ENCODE measurements at regions not wholly inside any gene's neighbourhood (a gene's known extent, or its start where the extent isn't known, plus 50 kb on each side); places are given as distances from the start of the nearest gene placed in this dataset.

- Histone ChIP-seq H3K4me1 (ENCODE audit: control insufficient read depth, insufficient read depth, low read depth, low read length) (no peaks in the 10 kb centered on the region), H3K4me3 (ENCODE audit: insufficient read depth in 1 of 2, low read depth in 1 of 2, low read length in 2 of 2) (no peak overlapping the region), H3K36me3 (ENCODE audit: control insufficient read depth in 1 of 2, insufficient read depth in 2 of 2, low read depth in 1 of 2, low read length in 2 of 2) (no peaks in the 10 kb centered on the region), H3K23ac (ENCODE audit: low read length in 2 of 2) (no peak overlapping the region), H3K14ac (ENCODE audit: low read length in 2 of 2) (no peak overlapping the region), H2BK12ac (ENCODE audit: low read length in 2 of 2) (no peak overlapping the region), H3K4ac (ENCODE audit: low read depth in 1 of 2, low read length in 2 of 2) (no peak overlapping the region), H2BK15ac (ENCODE audit: low read depth, poor library complexity, severe bottlenecking) (no peak overlapping the region), H2BK120ac (ENCODE audit: low read depth, low read length) (no peak overlapping the region), H3K27me3 (ENCODE audit: control insufficient read depth in 1 of 2, insufficient read depth in 1 of 2, low read length in 2 of 2) (no peaks in the 10 kb centered on the region), H3K4me2 (ENCODE audit: low read length, poor library complexity, severe bottlenecking) (no peak overlapping the region), H3K9ac (ENCODE audit: low read length) (no peak overlapping the region), H2AFZ (ENCODE audit: low read depth, low read length) (no peak overlapping the region), H3K9me3 (ENCODE audit: control insufficient read depth, low read length) (no peaks in the 10 kb centered on the region), H4K91ac (ENCODE audit: low read length) (no peak overlapping the region), H2AK5ac (ENCODE audit: low read length, severe bottlenecking) (no peak overlapping the region), H3K27ac (ENCODE audit: low read length, poor library complexity, severe bottlenecking) (no peak overlapping the region), H3K79me1 (replicated peaks; ENCODE audit: low read length, poor library complexity, severe bottlenecking) (no peaks in the 10 kb centered on the region), H2BK5ac (ENCODE audit: low read depth, low read length, poor library complexity, severe bottlenecking) (no peak overlapping the region), H4K8ac (ENCODE audit: low read length) (no peak overlapping the region), H3K18ac (ENCODE audit: low read depth in 1 of 2, low read length in 2 of 2) (no peak overlapping the region)
- 90% methylated on average over 1 of the region's 1 CpG for WGBS
- DNase-seq = no peak
These were observed 376.3 kb downstream of the GPD2 start for GRCh38 chr2:156812496-156812895.

GRCh38 chr2:156817430-156817829, 381.3 kb downstream of the GPD2 start:
- WGBS = no CpG with 5 or more reads among the region's 1 CpG
- H3K4ac ChIP-seq (ENCODE audit: low read depth in 1 of 2, low read length in 2 of 2) = no peak overlapping the region
- H3K4me1 ChIP-seq (ENCODE audit: control insufficient read depth, insufficient read depth, low read depth, low read length) = no peaks in the 10 kb centered on the region

GRCh38 chr2:156818221-156818620, 382.0 kb downstream of the GPD2 start:
- no peak overlapping the region for H2BK120ac ChIP-seq (ENCODE audit: low read depth, low read length)
- no peak overlapping the region for H3K14ac ChIP-seq (ENCODE audit: low read length in 2 of 2)
- no peak overlapping the region for H2BK15ac ChIP-seq (ENCODE audit: low read depth, poor library complexity, severe bottlenecking)
- H4K91ac ChIP-seq (ENCODE audit: low read length) = no peak overlapping the region
- no peak for DNase-seq
- no peak overlapping the region for H3K9ac ChIP-seq (ENCODE audit: low read length)
- no peak overlapping the region for H3K18ac ChIP-seq (ENCODE audit: low read depth in 1 of 2, low read length in 2 of 2)
- H4K8ac ChIP-seq (ENCODE audit: low read length) = no peak overlapping the region
- H3K79me1 ChIP-seq (replicated peaks; ENCODE audit: low read length, poor library complexity, severe bottlenecking) = no peaks in the 10 kb centered on the region
- no peaks in the 10 kb centered on the region for H3K9me3 ChIP-seq (ENCODE audit: control insufficient read depth, low read length)
- no peak overlapping the region for H2BK5ac ChIP-seq (ENCODE audit: low read depth, low read length, poor library complexity, severe bottlenecking)
- H3K27me3 ChIP-seq (ENCODE audit: control insufficient read depth in 1 of 2, insufficient read depth in 1 of 2, low read length in 2 of 2) = no peaks in the 10 kb centered on the region
- no peaks in the 10 kb centered on the region for H3K4me1 ChIP-seq (ENCODE audit: control insufficient read depth, insufficient read depth, low read depth, low read length)
- H3K36me3 ChIP-seq (ENCODE audit: control insufficient read depth in 1 of 2, insufficient read depth in 2 of 2, low read depth in 1 of 2, low read length in 2 of 2) = no peaks in the 10 kb centered on the region
- no peak overlapping the region for H3K23ac ChIP-seq (ENCODE audit: low read length in 2 of 2)
- no peak overlapping the region for H2BK12ac ChIP-seq (ENCODE audit: low read length in 2 of 2)
- no peak overlapping the region for H2AK5ac ChIP-seq (ENCODE audit: low read length, severe bottlenecking)
- H3K4ac ChIP-seq (ENCODE audit: low read depth in 1 of 2, low read length in 2 of 2) = no peak overlapping the region
- H2AFZ ChIP-seq (ENCODE audit: low read depth, low read length) = no peak overlapping the region
- no peak overlapping the region for H3K4me2 ChIP-seq (ENCODE audit: low read length, poor library complexity, severe bottlenecking)
- H3K27ac ChIP-seq (ENCODE audit: low read length, poor library complexity, severe bottlenecking) = no peak overlapping the region
- WGBS = 67% methylated on average over 6 of the region's 6 CpGs
- no peak overlapping the region for H3K4me3 ChIP-seq (ENCODE audit: insufficient read depth in 1 of 2, low read depth in 1 of 2, low read length in 2 of 2)

More at GRCh38 chr2:156817430-156817829, 381.3 kb downstream of the GPD2 start:
- H4K91ac ChIP-seq (ENCODE audit: low read length) = no peak overlapping the region
- H3K9ac ChIP-seq (ENCODE audit: low read length) = no peak overlapping the region
- no peak overlapping the region for H3K14ac ChIP-seq (ENCODE audit: low read length in 2 of 2)
- H3K79me1 ChIP-seq (replicated peaks; ENCODE audit: low read length, poor library complexity, severe bottlenecking) = no peaks in the 10 kb centered on the region
- H3K27me3 ChIP-seq (ENCODE audit: control insufficient read depth in 1 of 2, insufficient read depth in 1 of 2, low read length in 2 of 2) = no peaks in the 10 kb centered on the region
- H2AFZ ChIP-seq (ENCODE audit: low read depth, low read length) = no peak overlapping the region
- H3K23ac ChIP-seq (ENCODE audit: low read length in 2 of 2) = no peak overlapping the region
- H3K36me3 ChIP-seq (ENCODE audit: control insufficient read depth in 1 of 2, insufficient read depth in 2 of 2, low read depth in 1 of 2, low read length in 2 of 2) = no peaks in the 10 kb centered on the region
- no peak overlapping the region for H2BK120ac ChIP-seq (ENCODE audit: low read depth, low read length)
- H3K18ac ChIP-seq (ENCODE audit: low read depth in 1 of 2, low read length in 2 of 2) = no peak overlapping the region
- no peak for DNase-seq
- H2BK15ac ChIP-seq (ENCODE audit: low read depth, poor library complexity, severe bottlenecking) = no peak overlapping the region
- no peak overlapping the region for H3K4me3 ChIP-seq (ENCODE audit: insufficient read depth in 1 of 2, low read depth in 1 of 2, low read length in 2 of 2)
- H2BK12ac ChIP-seq (ENCODE audit: low read length in 2 of 2) = no peak overlapping the region
- H2AK5ac ChIP-seq (ENCODE audit: low read length, severe bottlenecking) = no peak overlapping the region
- H3K4me2 ChIP-seq (ENCODE audit: low read length, poor library complexity, severe bottlenecking) = no peak overlapping the region
- H4K8ac ChIP-seq (ENCODE audit: low read length) = no peak overlapping the region
- no peak overlapping the region for H2BK5ac ChIP-seq (ENCODE audit: low read depth, low read length, poor library complexity, severe bottlenecking)
- no peak overlapping the region for H3K27ac ChIP-seq (ENCODE audit: low read length, poor library complexity, severe bottlenecking)
- H3K9me3 ChIP-seq (ENCODE audit: control insufficient read depth, low read length) = no peaks in the 10 kb centered on the region

GRCh38 chr2:156818944-156819343, 382.8 kb downstream of the GPD2 start:
- Histone ChIP-seq H3K4ac (ENCODE audit: low read depth in 1 of 2, low read length in 2 of 2) (no peak overlapping the region), H3K27me3 (ENCODE audit: control insufficient read depth in 1 of 2, insufficient read depth in 1 of 2, low read length in 2 of 2) (no peaks in the 10 kb centered on the region), H2AK5ac (ENCODE audit: low read length, severe bottlenecking) (no peak overlapping the region), H3K4me2 (ENCODE audit: low read length, poor library complexity, severe bottlenecking) (no peak overlapping the region), H3K9ac (ENCODE audit: low read length) (no peak overlapping the region), H2BK15ac (ENCODE audit: low read depth, poor library complexity, severe bottlenecking) (no peak overlapping the region), H2BK12ac (ENCODE audit: low read length in 2 of 2) (no peak overlapping the region), H3K4me1 (ENCODE audit: control insufficient read depth, insufficient read depth, low read depth, low read length) (no peaks in the 10 kb centered on the region), H3K27ac (ENCODE audit: low read length, poor library complexity, severe bottlenecking) (no peak overlapping the region), H4K91ac (ENCODE audit: low read length) (no peak overlapping the region), H2AFZ (ENCODE audit: low read depth, low read length) (no peak overlapping the region), H3K36me3 (ENCODE audit: control insufficient read depth in 1 of 2, insufficient read depth in 2 of 2, low read depth in 1 of 2, low read length in 2 of 2) (no peaks in the 10 kb centered on the region), H2BK120ac (ENCODE audit: low read depth, low read length) (no peak overlapping the region), H3K79me1 (replicated peaks; ENCODE audit: low read length, poor library complexity, severe bottlenecking) (no peaks in the 10 kb centered on the region), H4K8ac (ENCODE audit: low read length) (no peak overlapping the region), H3K14ac (ENCODE audit: low read length in 2 of 2) (no peak overlapping the region), H2BK5ac (ENCODE audit: low read depth, low read length, poor library complexity, severe bottlenecking) (no peak overlapping the region), H3K9me3 (ENCODE audit: control insufficient read depth, low read length) (no peaks in the 10 kb centered on the region), H3K4me3 (ENCODE audit: insufficient read depth in 1 of 2, low read depth in 1 of 2, low read length in 2 of 2) (no peak overlapping the region), H3K23ac (ENCODE audit: low read length in 2 of 2) (no peak overlapping the region), H3K18ac (ENCODE audit: low read depth in 1 of 2, low read length in 2 of 2) (no peak overlapping the region)
- DNase-seq = peak; percentile 48
- 28% methylated on average over 3 of the region's 3 CpGs for WGBS
